ENCODE measurements at regions not wholly inside any gene's neighbourhood (a gene's known extent, or its start where the extent isn't known, plus 50 kb on each side); places are given as distances from the start of the nearest gene placed in this dataset.
"Not testable (repeated sequence)": the region's sequence is repeated elsewhere in the genome, so short reads cannot be mapped to it uniquely, and the experiment has no call there.

DNA sequence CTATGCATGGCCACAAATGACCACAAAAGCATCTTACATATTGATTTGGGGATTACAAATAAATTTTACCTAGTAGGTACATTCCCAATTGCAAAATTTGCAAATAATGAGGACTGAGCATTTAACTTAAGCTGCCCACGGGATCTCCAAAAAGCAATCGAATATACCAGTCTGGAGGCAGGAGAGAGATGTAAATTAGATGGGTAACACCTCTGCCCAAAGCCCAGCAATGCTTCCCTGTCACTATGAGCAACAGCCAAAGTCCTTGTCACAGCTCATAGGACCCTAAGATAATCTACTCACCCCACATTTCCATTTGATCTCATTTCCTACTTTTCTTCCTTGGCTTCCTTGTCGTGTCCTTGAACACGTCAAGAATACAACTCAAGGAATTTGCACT lies 172.2 kb downstream of the SUCLG1 start:
- no peak for DNase-seq

GRCh38 chr2:84285056-84285747 lies 173.9 kb downstream of the SUCLG1 start:
- DNase-seq, result no peak

- no peak for DNase-seq
Observed at GRCh38 chr2:84283506-84283905, 175.6 kb downstream of the SUCLG1 start.

DNA sequence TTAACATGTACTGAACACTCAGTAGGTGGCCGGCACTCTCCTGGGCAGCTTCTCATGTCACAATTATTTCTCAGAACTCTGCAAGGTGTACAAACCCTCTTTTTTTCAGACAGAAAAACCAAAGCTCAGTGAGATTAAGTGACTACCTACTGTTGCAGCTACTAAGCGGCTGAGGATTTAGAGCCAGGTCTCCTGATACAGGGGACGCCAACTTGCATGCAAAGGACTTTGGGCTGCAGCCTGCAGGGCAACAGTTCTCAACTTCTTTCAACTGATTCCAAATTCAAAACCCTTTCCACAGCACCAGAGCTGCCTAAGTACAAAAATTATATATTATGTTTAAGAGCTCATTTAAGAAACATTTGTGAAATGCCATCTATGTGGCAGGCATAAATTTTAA lies 177.6 kb downstream of the SUCLG1 start:
- DNase-seq, result no peak

GRCh38 chr2:84280873-84281272 lies 178.2 kb downstream of the SUCLG1 start:
- DNase-seq, result no peak

DNA sequence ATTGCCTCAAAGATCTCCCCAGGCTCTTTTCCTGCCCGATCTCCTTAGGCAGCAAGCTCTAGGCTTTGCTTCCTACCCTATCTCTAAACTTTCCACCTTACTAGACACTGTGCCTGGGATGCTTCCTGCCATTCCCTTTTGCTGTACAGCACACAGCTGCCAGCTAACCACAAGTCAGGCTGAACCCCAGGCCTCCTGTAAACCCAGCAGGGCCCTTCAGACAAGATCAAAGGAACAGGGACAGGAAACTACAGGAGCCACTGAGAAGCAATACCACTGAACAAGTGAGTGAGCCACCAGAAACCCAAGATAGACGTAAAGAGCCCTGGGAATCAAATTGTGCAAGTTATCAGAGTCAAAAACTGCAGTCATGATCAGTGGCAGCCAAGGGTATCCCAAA lies 180.7 kb downstream of the SUCLG1 start:
- no peak for DNase-seq

DNA sequence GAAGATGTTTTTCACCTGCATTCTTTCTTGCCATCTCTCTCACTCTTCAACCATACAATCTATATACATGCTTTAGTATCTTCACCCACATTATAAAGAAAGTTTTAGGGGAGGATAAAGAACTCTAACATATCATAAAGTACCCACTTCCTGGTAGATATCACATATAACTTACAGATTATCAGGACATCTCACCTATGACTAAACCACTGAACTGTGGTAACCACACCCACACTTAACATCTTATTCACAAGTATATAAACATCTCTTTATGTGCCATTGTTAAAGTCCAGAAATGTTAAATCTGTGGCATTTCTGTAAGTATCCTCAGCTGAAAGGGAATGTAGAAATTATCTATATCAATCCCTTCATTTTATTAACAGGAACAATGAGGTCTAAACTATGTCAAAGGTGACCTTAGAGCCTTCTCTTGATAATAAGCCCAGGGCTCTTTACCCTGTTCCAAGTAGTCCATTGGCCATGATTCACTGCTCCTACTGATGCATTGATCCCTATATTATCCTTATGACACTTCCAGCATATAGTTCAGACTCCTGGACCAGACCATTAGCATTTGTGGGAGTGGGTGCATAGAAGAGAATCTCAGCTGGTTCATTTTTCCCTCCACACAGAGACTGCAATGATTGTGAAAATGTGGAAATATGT lies 182.4 kb downstream of the SUCLG1 start:
- no peak for DNase-seq

- no peak for DNase-seq
Observed at GRCh38 chr2:84273406-84273805, 185.7 kb downstream of the SUCLG1 start.

DNA sequence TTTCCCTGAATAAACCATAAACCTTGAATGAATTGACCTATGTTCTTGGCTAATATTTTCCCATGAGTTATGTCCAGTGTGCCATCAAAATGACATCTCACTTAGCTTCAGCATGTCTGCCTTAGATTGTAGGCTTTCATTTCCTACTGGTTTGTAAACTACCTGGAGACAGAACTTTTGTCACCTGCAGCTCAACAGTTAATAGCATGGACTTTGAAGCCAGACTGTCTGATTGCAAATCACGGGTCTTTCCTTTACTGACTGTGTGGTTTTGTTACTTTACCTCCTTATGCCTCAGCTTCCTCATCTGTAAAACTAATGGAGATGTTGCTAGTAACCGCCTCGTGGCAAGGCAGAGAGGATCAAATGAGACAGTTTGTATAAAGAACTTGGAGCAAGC lies 187.1 kb downstream of the SUCLG1 start:
- no peak for DNase-seq

GRCh38 chr2:84257831-84258230 lies 201.2 kb downstream of the SUCLG1 start:
- DNase-seq, result no peak

- no peak for DNase-seq
Observed at GRCh38 chr2:84251651-84252302, 207.3 kb downstream of the SUCLG1 start.

GRCh38 chr2:84249140-84249539 lies 209.9 kb downstream of the SUCLG1 start:
- no peak for DNase-seq

- no peak for DNase-seq
Observed at GRCh38 chr2:84247532-84247931, 211.5 kb downstream of the SUCLG1 start.

- no peak for DNase-seq
Observed at GRCh38 chr2:84243788-84244733, 215.0 kb downstream of the SUCLG1 start.

GRCh38 chr2:84238907-84239306 lies 220.2 kb downstream of the SUCLG1 start:
- no peak for DNase-seq

- DNase-seq, result no peak
Observed at GRCh38 chr2:84236288-84236687, 222.8 kb downstream of the SUCLG1 start.

DNA sequence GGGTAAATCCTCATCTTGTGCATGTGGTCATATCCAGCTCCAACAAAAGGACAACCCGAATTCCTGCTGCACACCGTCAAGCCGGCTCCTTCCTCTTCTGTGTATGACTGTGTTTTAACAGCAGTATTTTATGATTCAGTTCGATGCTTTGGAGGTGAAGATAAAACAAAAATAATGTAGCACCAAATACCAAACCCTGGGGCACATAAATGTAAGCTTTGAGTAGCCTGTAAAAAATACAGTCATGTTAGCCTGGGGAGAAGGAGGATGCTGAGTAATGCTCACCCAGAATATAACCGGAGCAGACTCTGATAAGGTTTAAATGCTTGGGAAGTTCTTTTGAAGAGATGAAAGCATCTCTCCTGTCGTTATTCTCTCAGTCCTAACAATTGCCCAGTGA lies 225.0 kb downstream of the SUCLG1 start:
- DNase-seq, result no peak

- no peak for DNase-seq
Observed at GRCh38 chr2:84231478-84231877, 227.6 kb downstream of the SUCLG1 start.

DNA sequence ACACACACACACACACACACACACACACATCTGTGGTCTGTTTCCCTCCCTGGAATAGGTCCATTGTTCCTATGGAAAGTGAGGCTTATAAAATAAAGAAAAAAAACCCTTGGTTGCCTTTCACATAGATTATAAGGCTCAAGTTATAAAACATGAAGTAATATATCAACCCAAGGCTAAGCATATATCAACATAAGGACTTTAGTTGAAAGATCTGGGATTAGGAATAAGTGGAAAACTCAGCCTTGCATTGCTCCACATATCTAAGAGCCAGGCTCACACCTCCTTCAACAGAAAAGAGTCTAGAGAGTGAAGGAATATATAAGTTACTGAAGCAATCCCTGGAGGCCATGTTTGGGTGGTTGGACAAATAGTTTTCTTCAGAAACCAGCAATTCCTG lies 235.0 kb downstream of the SUCLG1 start:
- no peak for DNase-seq

DNA sequence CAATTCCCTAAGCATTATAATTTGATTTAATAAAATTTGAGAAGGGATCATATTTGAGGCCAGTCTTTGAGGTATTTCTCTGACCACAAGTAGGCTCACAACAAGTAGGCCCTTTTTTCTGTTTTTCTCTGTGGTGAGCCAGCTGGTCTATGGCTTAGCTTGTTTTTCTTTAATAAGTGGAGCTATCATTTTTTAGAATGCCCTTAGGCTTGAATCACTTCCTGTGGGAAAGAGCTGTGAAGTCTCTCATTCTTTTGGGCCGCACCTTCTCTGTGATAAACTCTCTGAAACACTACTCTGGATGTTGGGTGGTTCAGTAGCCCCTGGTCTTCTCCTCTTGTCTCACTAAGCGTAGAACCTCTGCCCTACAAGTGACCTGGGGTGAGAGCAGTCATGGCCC lies 235.9 kb downstream of the SUCLG1 start:
- no peak for DNase-seq

DNA sequence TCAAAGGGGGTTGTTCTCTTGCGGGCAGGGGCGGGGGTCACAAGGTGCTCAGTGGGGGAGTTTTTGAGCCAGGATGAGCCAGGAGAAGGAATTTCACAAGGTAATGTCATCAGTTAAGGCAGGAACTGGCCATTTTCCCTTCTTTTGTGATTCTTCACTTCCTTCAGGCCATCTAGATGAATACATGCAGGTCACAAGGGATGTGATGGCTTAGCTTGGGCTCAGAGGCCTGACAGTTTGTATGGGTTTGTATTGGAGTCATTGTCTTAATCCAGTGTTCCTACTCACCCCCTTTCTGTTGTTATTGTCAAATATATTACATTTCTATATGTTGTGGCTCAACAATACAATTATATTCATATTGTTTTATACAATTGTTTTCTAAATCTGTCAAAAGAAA lies 238.0 kb downstream of the SUCLG1 start:
- DNase-seq, result not testable (repeated sequence)

DNA sequence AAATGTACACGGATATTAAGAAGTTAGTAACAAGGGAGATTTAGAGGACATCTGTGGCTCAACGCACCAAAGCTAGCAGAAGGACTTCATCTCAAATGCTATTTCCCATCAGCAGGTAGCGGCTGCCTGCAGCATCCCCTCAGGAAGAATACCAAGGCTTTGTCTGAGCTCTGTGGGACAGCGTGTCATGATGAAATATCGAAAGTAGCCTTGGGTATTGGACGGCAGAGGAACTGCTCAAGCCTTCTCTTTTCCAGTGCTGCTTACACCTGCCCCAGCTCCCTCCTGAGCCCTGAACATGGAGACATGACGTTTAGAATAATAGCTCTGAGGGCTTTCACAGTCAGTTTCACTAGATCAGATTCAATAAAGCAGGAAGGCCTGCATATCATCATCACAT lies 241.6 kb downstream of the SUCLG1 start:
- no peak for DNase-seq

GRCh38 chr2:84214455-84214854 lies 244.6 kb downstream of the SUCLG1 start:
- DNase-seq, result no peak
